IMR-90 (cell line): ENCODE measurements at regions not wholly inside any gene's neighbourhood (a gene's known extent, or its start where the extent isn't known, plus 50 kb on each side); places are given as distances from the start of the nearest gene placed in this dataset.

Source experiments
- CEBPB ChIP-seq: IDR thresholded peaks from 2 replicates; pipeline ENCODE4 v1.6.1; 2012; ENCODE audit warnings: low read depth, low read length, improper control_type of control experiment
- CHD1 ChIP-seq: IDR thresholded peaks from 2 replicates; pipeline ENCODE4 v1.6.1; 2012; ENCODE audit warnings: low read depth, low read length, improper control_type of control experiment
- CTCF ChIP-seq: conservative IDR thresholded peaks from 2 replicates; pipeline ENCODE4 v1.5.1; 2012; ENCODE audit warnings: mild to moderate bottlenecking, low read depth, low read length, improper control_type of control experiment
- MXI1 ChIP-seq: IDR thresholded peaks from 2 replicates; pipeline ENCODE4 v1.6.1; 2012; ENCODE audit warnings: low read depth, mild to moderate bottlenecking, low read length, moderate library complexity, borderline replicate concordance
- POLR2A ChIP-seq: IDR thresholded peaks from 2 replicates; pipeline ENCODE4 v1.6.1; 2012; ENCODE audit warnings: mild to moderate bottlenecking, low read depth, low read length
- RAD21 ChIP-seq: IDR thresholded peaks from 2 replicates; pipeline ENCODE4 v1.6.1; 2012; ENCODE audit warnings: low read length, improper control_type of control experiment
- RCOR1 ChIP-seq: IDR thresholded peaks from 2 replicates; pipeline ENCODE4 v1.6.1; 2012; ENCODE audit warnings: mild to moderate bottlenecking, low read length, improper control_type of control experiment; ENCODE audit not compliant: insufficient replicate concordance
- RFX5 ChIP-seq: IDR thresholded peaks from 2 replicates; pipeline ENCODE4 v1.8.0; 2012; ENCODE audit warnings: low read depth, mild to moderate bottlenecking, low read length, moderate library complexity
- SMC3 ChIP-seq: fragments of 150-350 bp; IDR thresholded peaks from 2 replicates; pipeline ENCODE4 v1.6.1; 2016; ENCODE audit warnings: low read depth, mild to moderate bottlenecking, antibody characterized with exemption, low read length, moderate library complexity

DNA sequence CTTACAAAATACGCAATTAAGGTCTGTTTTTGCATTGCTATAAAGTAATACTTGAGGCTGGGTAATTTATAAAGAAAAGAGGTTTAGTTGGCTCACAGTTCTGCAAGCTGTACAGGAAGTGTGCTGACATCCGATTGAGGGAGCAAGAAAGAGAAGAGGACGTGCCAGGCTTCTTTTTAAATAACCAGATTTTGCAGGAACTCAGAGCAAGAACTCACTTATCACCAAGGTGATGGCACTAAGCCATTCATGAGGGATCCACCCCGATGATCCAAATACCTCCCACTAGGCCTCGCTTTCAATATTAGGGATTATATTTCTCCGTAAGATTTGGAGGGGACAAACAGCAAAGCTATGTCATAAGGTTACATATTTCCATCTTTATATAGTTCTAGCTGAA lies 456.7 kb downstream of the GLUD2 start:
- TF ChIP-seq CTCF (no peak), RFX5 (no peak), POLR2A (no peak), MXI1 (no peak), RAD21 (no peak), RCOR1 (no peak), CEBPB (no peak), CHD1 (no peak), SMC3 (no peak)
